NCI-H748 treated with DMSO at 0.1 percent for 48 hours (cell line): ENCODE measurements at regions not wholly inside any gene's neighbourhood (a gene's known extent, or its start where the extent isn't known, plus 50 kb on each side); places are given as distances from the start of the nearest gene placed in this dataset.
"Not testable (repeated sequence)": the region's sequence is repeated elsewhere in the genome, so short reads cannot be mapped to it uniquely, and the experiment has no call there.

Experiments used
- DNase-seq: peaks from one replicate; lab custom pipeline; 2025; lab: John Stamatoyannopoulos, UW

GRCh38 chr5:106818552-106818951 is 852.2 kb downstream of the EFNA5 start:
- no peak for DNase-seq

GRCh38 chr5:106814961-106815360 is 855.8 kb downstream of the EFNA5 start:
- no peak for DNase-seq

- no peak for DNase-seq
Observed at GRCh38 chr5:106801554-106801953, 869.2 kb downstream of the EFNA5 start.

- no peak for DNase-seq
Observed at GRCh38 chr5:106797996-106798395, 872.7 kb downstream of the EFNA5 start.

DNA sequence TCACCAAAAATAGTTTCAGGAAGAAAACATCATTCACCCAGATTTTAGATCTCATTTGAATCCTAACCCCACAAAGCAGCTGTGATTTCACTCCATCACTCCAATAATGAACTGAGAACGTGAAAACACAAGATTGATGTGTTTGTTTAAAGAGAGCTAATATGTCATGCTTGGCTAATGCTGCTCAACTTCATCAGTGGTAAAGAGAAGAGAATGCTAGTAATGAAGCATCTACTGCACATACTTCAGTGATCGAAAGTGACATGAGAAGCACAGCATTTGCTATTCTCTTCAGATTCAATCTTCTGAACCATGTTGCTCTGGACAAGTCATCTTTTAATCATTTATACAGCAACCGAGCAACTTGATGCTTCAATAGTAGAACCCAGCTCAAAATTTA is 874.7 kb downstream of the EFNA5 start:
- no peak for DNase-seq

DNA sequence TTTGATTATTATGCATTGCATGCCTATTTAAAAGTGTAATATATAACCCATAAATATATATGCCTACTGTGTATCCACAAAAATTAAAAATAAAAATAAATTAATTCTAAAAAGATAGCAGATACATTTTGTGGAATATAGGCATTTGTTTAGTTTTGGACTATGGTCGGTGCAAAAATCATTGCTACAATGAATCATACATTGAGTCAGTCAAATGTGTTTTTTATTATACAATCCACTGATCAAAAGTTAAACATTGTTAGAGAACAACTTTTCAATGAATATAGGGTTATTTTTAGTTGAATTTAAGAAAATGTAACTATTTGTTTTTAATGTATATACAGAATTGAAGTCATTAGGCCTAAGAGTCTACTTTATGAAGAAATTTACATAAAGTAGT is 885.9 kb downstream of the EFNA5 start:
- no peak for DNase-seq

DNA sequence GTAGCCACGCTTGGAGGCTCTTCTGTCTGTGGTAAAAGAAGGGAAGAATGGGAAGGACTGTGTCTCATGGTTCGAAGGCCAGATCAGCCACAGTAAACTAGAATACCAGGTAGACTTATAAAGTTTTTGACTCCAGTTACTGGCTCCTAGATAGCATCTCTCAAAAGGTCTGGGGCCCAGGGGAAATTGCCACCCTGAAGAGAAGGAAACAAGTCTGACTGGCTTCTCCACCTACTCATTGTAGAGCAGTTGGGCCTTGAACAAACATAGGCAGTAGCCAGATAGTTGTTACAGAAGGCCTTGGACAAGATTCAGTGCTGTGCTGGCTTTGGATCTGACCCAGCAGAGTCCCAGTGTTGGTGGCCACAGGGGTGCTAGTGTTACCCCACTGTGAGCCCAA is 890.4 kb downstream of the EFNA5 start:
- DNase-seq, result no peak

- not testable (repeated sequence) for DNase-seq
Observed at GRCh38 chr5:106776515-106776914, 894.2 kb downstream of the EFNA5 start.

DNA sequence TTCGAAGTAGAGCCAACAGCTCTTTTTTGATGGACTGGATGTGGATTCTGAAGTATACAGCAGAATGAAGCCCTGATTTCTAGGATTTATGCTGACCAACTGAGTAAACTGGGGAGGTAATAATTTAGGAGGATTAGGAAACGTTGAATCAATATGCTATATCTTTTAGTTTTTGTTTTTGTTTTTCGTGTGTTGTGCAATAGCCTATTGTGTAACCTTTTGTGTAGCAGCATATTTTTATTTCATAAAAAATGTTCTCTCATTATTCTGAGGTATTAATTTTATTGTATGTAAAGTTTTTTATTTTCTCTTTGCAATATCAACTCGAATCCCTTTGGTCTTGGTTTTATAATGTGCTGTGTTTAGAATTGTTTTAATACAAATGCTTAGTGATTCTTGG is 902.3 kb downstream of the EFNA5 start:
- no peak for DNase-seq

GRCh38 chr5:106766916-106767315 is 903.8 kb downstream of the EFNA5 start:
- no peak for DNase-seq

DNA sequence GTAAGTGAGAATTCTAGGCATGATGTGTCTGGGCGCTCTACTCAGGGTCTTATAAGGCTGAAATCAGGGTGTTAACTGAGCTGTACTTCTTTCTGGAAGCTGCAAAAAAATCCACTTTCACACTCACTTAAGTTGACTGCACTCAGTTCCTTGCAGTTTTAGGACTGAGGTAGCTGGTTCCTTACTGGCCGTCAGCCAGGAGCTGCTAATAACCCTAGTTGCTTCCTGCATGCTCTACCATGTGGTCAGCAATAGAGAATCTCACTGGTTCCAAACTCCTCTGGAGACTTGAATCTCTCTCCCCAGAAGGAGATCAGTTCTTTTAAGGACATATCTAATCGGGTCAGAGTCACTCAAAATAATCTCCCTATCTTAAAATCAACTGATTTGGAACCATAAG is 911.2 kb downstream of the EFNA5 start:
- DNase-seq, result no peak

DNA sequence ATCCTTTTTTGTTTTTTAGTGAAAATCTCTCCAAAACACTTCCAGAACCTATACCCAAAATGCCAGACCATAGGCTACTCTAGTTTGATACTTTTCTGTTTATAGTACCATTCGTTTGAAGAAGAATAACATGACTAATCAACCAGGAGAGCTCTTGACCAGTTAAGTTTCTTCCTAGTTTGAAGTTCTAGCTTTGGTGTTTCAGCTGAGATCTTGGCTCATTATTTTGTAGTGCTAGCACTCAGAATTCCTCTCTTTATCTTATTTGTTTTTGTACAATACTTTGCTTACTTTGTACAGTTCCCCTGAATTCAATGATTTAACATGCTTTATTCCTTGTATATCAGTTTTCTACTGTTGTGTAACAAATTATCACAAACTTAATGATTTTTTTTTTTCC is 911.6 kb downstream of the EFNA5 start:
- DNase-seq, result no peak

DNA sequence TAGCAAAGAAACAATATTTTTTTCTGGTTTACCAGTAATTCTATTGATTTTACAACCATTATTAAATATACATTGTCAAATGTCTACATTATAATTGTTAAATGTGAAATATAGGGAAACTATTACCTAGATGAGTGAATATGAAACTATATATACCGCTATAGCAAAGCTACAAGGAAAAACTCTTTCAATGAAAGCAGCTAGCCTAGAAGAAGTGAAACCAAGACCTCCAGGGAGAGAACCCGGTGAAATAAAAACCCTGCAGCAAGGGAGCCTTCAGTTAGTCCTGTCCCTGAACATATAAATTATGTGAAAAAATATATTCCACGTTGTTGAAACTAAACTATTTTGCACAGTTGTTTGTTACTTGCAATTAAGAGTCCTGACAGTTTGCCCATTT is 913.1 kb downstream of the EFNA5 start:
- DNase-seq, result no peak

GRCh38 chr5:106755789-106756188 is 914.9 kb downstream of the EFNA5 start:
- no peak for DNase-seq

GRCh38 chr5:106755066-106755465 is 915.7 kb downstream of the EFNA5 start:
- DNase-seq, result no peak

DNA sequence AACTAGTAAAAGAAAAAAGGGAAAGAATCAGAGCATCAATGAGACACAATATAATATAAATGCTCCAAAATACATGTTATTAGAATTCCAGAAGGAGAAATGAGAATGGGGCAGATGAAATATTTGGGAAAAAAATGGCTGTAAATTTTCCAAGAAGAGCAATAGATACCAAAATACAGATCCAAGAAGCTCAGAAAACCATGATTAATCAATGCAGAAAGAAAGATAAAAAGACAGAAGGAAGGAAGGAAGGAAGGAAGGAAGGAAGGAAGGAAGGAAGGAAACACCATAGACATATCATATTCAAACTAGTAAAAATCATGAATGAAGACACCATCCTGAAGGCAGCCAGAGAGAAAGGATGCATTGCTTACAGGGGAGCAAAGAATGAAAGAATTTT is 920.9 kb downstream of the EFNA5 start:
- DNase-seq, result no peak

GRCh38 chr5:106739127-106739526 is 931.6 kb downstream of the EFNA5 start:
- no peak for DNase-seq

DNA sequence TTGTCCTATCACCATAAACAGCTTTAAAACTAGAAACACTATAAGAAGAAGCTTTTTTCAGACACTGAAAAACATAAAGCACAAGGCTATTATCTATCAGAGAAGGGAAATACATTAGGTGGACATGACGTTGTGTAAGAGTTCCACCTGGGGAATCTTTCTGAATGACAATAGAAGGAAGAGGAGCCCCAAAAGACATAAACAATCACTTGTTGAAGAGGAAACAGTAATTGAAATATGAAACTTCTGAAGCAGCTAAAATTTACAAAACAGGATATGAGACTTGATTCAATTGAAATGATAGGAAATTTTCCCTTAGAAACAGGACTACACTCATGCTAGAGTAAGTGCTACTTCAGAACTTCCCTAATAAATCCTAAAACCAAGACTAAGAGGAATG is 933.6 kb downstream of the EFNA5 start:
- DNase-seq, result no peak

DNA sequence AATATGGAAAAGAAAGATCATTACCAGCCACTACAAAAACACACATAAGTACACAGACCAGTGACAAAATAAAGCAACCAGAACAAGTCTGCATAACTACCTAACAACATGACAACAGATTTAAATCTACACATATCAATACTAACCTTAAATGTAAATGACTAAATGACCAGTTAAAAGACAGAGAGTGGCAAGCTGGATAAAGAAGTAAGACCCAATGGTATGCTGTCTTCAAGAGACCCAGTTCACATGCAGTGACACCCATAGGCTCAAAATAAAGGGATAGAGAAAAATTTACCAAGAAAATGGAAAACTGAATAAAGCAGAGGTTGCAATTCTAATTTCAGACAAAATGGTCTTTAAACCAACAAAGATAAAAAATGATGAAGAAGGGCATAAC is 938.1 kb downstream of the EFNA5 start:
- DNase-seq, result no peak

DNA sequence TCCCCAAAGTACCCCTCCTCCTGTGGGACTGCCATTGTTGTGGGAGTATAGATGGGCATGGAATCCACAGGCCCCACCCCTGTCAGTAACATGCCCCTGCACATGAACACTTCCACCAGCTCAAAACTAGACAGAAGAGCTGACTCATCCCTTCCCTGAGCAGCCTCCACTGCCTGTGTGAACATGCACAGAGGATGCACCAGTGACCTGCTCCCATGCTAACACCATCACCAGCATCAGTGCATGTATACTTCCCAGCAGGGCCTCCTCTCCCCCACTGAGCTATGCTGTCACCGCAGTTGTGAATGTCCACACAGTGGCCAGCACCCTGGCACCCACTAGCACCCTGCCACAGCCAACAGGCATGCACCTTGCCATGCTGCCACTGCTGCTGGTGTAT is 939.8 kb downstream of the EFNA5 start:
- no peak for DNase-seq

GRCh38 chr5:106730506-106730905 is 940.2 kb downstream of the EFNA5 start:
- DNase-seq, result no peak

- no peak for DNase-seq
Observed at GRCh38 chr5:106728208-106728607, 942.5 kb downstream of the EFNA5 start.

DNA sequence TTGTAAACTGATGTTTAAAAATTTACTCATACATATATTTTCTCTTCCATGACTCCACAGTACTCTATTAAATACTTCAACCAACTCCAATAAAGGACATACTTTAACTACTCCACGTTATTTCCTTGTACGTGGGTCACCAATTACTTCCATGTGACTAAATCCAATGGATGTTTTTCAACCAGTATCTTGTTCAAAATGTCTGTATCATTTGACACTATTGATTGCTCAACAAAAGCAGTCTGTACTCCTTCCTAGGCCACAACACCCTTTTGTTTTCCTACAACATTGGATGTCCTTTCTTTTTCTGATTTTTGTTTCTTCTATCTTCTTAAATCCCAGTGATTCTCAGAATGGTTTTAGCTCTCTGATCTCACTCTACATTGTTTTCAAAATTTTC is 943.7 kb downstream of the EFNA5 start:
- no peak for DNase-seq

GRCh38 chr5:106720367-106720766 is 950.4 kb downstream of the EFNA5 start:
- DNase-seq, result no peak

DNA sequence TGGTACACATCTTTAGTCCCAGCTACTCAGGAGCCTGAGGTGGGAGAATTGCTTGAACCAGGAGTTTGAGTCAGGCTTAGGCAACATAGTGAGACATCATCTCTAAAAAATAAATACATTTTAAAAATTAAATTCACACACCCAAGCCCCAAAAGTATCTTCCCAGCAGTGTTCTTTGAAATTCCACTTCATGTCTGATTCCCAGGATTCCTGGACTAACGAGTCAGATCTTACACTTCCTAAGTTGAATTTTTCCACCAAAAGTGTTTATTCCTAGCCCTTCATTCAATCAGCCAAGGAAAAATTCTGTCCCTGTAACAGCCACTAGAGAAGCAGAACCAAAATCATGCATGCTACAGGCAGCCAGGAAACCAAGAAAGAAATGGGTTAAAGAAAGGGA is 970.9 kb downstream of the EFNA5 start:
- DNase-seq, result no peak
